ENCODE measurements at regions not wholly inside any gene's neighbourhood (a gene's known extent, or its start where the extent isn't known, plus 50 kb on each side); places are given as distances from the start of the nearest gene placed in this dataset.

- Histone ChIP-seq H2BK20ac (ENCODE audit: low read length) (no peak overlapping the region), H2BK120ac (replicated peaks; ENCODE audit: low read depth, low read length) (no peak overlapping the region), H3K4me3 (ENCODE audit: extremely low read depth in 1 of 4, insufficient read depth in 2 of 4, low read depth in 3 of 4, low read length in 4 of 4) (no peak overlapping the region), H3K27me3 (replicated peaks in 1 of 4; ENCODE audit: control insufficient read depth in 3 of 4, extremely low read depth in 1 of 4, insufficient read depth in 3 of 4, low read length in 3 of 4) (no peaks in the 10 kb centered on the region), H4K5ac (ENCODE audit: insufficient read length, low read depth, low read length) (no peak overlapping the region), H3K79me2 (ENCODE audit: control insufficient read depth in 1 of 2, insufficient read depth in 2 of 2, low read length in 2 of 2) (no peaks in the 10 kb centered on the region), H2AFZ (ENCODE audit: low read length) (no peak overlapping the region), H3K27ac (ENCODE audit: low read depth, low read length) (no peak overlapping the region), H3K9ac (replicated peaks in 1 of 4; ENCODE audit: extremely low read depth in 1 of 4, low read depth in 3 of 4, low read length in 3 of 4) (no peak overlapping the region), H3K14ac (ENCODE audit: insufficient read length) (no peak overlapping the region), H3K9me3 (ENCODE audit: insufficient read depth in 2 of 2, low read depth in 1 of 2, low read length in 1 of 2) (peaks cover 0 to 11% of the 10 kb centered on the region in 2 experiments; a peak in 1 of 4 replicates), H3K4ac (replicated peaks; ENCODE audit: insufficient read length, low read depth, low read length) (no peak overlapping the region), H3K56ac (replicated peaks; ENCODE audit: insufficient read length, low read depth, low read length) (no peak overlapping the region), H2AK5ac (ENCODE audit: low read depth, low read length) (no peak overlapping the region), H3K23me2 (ENCODE audit: low read depth, low read length) (no peaks in the 10 kb centered on the region), H3K4me1 (replicated peaks in 1 of 4; ENCODE audit: control insufficient read depth in 3 of 4, insufficient read depth in 4 of 4, low read length in 3 of 4) (no peaks in the 10 kb centered on the region), H4K91ac (replicated peaks; ENCODE audit: insufficient read length, low read length) (no peak overlapping the region), H4K20me1 (replicated peaks in 1 of 2; ENCODE audit: control insufficient read depth in 1 of 2, insufficient read depth in 2 of 2, low read length in 2 of 2) (no peaks in the 10 kb centered on the region), H2BK15ac (ENCODE audit: low read length) (no peak overlapping the region), H3K23ac (ENCODE audit: insufficient read length) (no peak overlapping the region), H2BK12ac (ENCODE audit: low read depth, low read length) (no peak overlapping the region), H3K18ac (ENCODE audit: extremely low read depth, low read length) (no peak overlapping the region), H4K8ac (ENCODE audit: extremely low read depth, insufficient read depth, low read length) (no peak overlapping the region), H3K79me1 (ENCODE audit: low read depth, low read length) (no peaks in the 10 kb centered on the region), H2BK5ac (ENCODE audit: low read depth, low read length) (no peak overlapping the region), H3K4me2 (ENCODE audit: insufficient read depth in 1 of 2, low read depth in 2 of 2, low read length in 2 of 2) (no peak overlapping the region), H3K36me3 (ENCODE audit: control insufficient read depth in 2 of 4, insufficient read depth in 4 of 4, low read length in 3 of 4) (no peaks in the 10 kb centered on the region)
- ChIA-PET POLR2A (ENCODE audit: partially characterized antibody) (no interaction called here), CTCF (ENCODE audit: partially characterized antibody) (interaction anchor here (0.6 to 0.7 kb wide), 2 partner anchors 80 to 517 kb away, joined by 3 to 5 read pairs; no protein-coding TSS in a partner anchor)
- no peak for FAIRE-seq
- DNase-seq (ENCODE audit: low read depth in 1 of 2, low spot score in 2 of 2): no peak
- 96% methylated on average over 2 of the region's 2 CpGs; no CpG with 5 or more reads in 1 of the 2 experiments for WGBS, 2 experiments (ENCODE audit: extremely low coverage in 1 of 2, insufficient coverage in 1 of 2, insufficient read length in 1 of 2, insufficient replicate concordance in 2 of 2, low coverage in 1 of 2, low lambda C conversion rate in 2 of 2, missing lambda C conversion rate in 1 of 2)
- TF ChIP-seq POU5F1 (IDR thresholded peaks at IDR 0.05; ENCODE audit: low read depth, low read length) (no peak), SRF (IDR thresholded peaks at IDR 0.05; ENCODE audit: low read depth, low read length) (no peak), ATF2 (IDR thresholded peaks at IDR 0.05; ENCODE audit: low read length) (no peak), CBX5 (IDR thresholded peaks at IDR 0.05; ENCODE audit: low read depth, low read length) (no peak), RXRA (IDR thresholded peaks at IDR 0.05; ENCODE audit: insufficient read depth, low read depth, low read length) (no peak), CTCF (IDR thresholded peaks at IDR 0.05; ENCODE audit: control extremely low read depth in 1 of 3, insufficient read depth in 1 of 3, low read depth in 1 of 3, low read length in 3 of 3) (no peak), ASH2L (IDR thresholded peaks at IDR 0.05; ENCODE audit: low read length) (no peak), E2F6 (IDR thresholded peaks at IDR 0.05) (no peak), HDAC2 (IDR thresholded peaks at IDR 0.05; ENCODE audit: borderline replicate concordance in 1 of 2, low read depth in 2 of 2, low read length in 2 of 2) (no peak), POLR2A (IDR thresholded peaks at IDR 0.05; ENCODE audit: control extremely low read depth in 1 of 2, low read depth in 2 of 2, low read length in 2 of 2) (no peak)
These were observed 550.3 kb downstream of the FAM181B start for GRCh38 chr11:82183346-82183745.

All from H1 (cell line).